ENCODE measurements at regions not wholly inside any gene's neighbourhood (a gene's known extent, or its start where the extent isn't known, plus 50 kb on each side); places are given as distances from the start of the nearest gene placed in this dataset.

GRCh38 chr2:235402422-235402821, 91.4 kb upstream of the AGAP1 start:
- TF ChIP-seq CTCF (conservative IDR thresholded peaks at IDR 0.05 in 1 of 2, IDR thresholded peaks at IDR 0.05 in 1 of 2; ENCODE audit: extremely low read depth in 1 of 2, insufficient read depth in 1 of 2, low read depth in 1 of 2, low read length in 2 of 2) (no peak), EZH2 (IDR thresholded peaks at IDR 0.05; ENCODE audit: borderline replicate concordance, low read length) (no peak)
